ENCODE measurements at regions not wholly inside any gene's neighbourhood (a gene's known extent, or its start where the extent isn't known, plus 50 kb on each side); places are given as distances from the start of the nearest gene placed in this dataset.

DNA sequence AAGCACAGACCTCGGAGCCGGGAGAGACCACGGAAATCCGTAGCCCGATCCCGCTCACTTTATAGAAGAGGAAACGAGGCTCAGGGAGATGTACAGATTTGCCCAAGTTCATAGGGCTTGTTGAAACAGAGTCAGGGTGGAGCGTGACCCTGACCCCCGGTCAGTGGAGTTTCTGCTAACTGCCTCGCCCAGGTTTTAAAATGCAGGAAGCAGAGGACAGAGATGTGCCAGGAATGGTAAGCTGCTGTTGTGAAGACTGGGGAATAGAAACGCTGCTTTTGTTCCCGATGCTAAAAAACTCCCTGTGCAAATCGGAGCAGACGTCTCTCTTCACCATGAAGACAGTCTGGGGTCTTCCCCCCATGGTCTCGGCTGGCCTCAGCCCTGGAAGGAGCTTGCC is 403.0 kb downstream of the SEC14L1 start:
- DNase-seq (no peak), ATAC-seq (no peak)
- Mint-ChIP-seq H3K36me3 (no peaks in the 10 kb centered on the region), H3K27me3 (peaks cover 0 to 1% (median 0%) of the 10 kb centered on the region in 5 donors), H3K27ac (no peak overlapping the region), H3K4me3 (no peak overlapping the region), H3K9me3 (no peaks in the 10 kb centered on the region), H3K4me1 (peaks cover 3 to 6% (median 4%) of the 10 kb centered on the region in 4 donors)
- POLR2A ChIA-PET, result interaction anchor here (0.6 to 1.2 kb wide), 2 partner anchors 10 to 19 kb away, joined by 3 to 5 read pairs; no protein-coding TSS in a partner anchor

DNA sequence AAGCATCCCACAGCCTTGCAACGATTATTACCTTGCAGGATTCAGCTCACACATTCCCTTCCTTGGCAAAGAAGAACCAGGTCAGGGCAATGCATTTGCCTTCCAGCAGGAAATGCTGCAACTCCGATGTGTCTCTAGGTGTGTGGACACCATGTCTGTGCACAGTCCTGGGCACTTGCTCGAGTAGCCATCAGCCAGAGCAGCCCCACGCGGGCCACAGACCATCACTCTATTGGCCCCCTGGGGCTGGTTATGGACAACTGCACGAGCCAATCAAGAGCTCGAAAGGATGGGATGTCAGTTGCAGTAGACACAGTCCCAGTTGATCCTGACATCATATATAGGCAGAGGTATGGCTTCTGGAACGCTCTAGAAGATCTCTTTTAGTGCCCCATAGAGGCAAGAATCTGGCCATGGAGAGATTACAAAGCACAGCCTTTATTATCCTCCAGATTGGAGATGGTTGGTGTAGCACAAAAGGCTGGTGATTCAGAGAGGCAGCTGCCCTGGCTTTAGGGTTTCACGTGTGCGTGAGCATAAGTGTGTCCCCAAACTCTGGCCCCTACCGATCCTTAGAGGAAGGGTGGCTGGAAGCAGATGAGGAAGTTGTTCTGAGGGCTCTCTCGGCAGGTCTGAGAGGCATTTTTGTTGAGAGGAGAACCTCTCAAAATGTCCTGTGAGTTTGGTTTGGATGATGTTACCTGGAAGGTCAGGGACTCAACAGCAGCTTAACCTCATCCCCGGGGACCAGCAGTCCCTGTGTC is 403.8 kb downstream of the SEC14L1 start:
- ATAC-seq (no peak), DNase-seq (no peak)
- Mint-ChIP-seq H3K9me3 (no peaks in the 10 kb centered on the region), H3K27ac (peak overlapping the region in 1 of 10 donors; percentile 17), H3K36me3 (no peaks in the 10 kb centered on the region), H3K27me3 (peaks cover 0 to 1% (median 0%) of the 10 kb centered on the region in 5 donors), H3K4me3 (no peak overlapping the region), H3K4me1 (peaks cover 3 to 6% (median 4%) of the 10 kb centered on the region in 4 donors)
- POLR2A ChIA-PET, result interaction anchor here (0.6 to 1.2 kb wide), 3 partner anchors 10 to 102 kb away, joined by 3 to 5 read pairs (median 3); no protein-coding TSS in a partner anchor

DNA sequence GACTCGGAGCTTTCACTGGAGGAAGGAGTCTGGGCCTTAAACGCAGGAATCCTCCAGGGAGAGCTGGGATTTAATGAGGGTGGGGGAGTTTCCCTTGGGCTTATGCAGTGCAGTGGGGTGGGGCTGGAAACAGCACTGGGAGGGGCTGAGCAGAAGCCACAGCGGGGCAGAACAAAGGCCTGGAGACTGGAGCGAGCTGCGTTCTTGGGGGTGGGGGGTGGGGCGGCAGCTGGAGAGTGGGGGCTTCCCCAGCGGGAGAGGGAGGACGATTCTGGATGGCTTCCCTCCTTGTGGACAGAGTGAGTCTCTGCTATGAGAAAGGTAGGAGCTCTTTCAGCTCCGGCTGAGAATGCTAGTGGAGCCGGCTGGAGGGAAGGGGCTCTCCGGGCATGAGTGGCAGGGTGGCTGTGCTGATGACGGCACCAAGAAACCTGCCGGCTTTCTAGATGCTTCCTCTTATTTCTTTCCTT is 406.0 kb downstream of the SEC14L1 start:
- Mint-ChIP-seq H3K36me3 (no peaks in the 10 kb centered on the region), H3K9me3 (no peaks in the 10 kb centered on the region), H3K27ac (no peak overlapping the region), H3K27me3 (no peaks in the 10 kb centered on the region), H3K4me3 (no peak overlapping the region), H3K4me1 (peaks cover 3 to 6% (median 4%) of the 10 kb centered on the region in 4 donors)
- DNase-seq, result no peak
- ATAC-seq, result no peak
- POLR2A ChIA-PET, result no interaction called here

DNA sequence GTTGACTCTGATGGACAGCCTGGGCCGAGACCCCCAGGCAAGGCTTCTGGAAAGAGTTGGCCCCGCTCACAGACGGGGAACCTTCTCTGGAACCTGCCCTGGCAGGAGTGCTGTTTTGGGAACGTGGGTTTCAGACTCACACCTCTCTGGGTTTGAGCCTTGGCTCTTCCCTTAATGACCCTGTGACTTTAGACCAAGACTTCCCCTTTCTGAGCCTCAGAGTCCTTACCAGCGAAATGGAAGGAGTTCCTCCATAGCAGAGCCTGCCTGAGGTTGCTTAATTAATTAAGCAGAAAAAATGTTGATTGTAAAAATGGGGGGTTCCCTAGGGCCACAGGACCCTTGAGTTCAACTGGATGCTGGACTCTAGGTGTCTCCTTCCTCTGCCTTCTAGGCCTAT is 408.2 kb downstream of the SEC14L1 start:
- Mint-ChIP-seq H3K27ac (peak overlapping the region in 1 of 10 donors; percentile 70), H3K9me3 (no peaks in the 10 kb centered on the region), H3K4me1 (peaks cover 0 to 2% (median under 1%) of the 10 kb centered on the region in 4 donors), H3K4me3 (no peak overlapping the region), H3K27me3 (no peaks in the 10 kb centered on the region), H3K36me3 (no peaks in the 10 kb centered on the region)
- DNase-seq, result no peak
- POLR2A ChIA-PET, result interaction anchor here (0.6 kb wide), 1 partner anchor 212 kb away, joined by 4 read pairs; no protein-coding TSS in a partner anchor
- no peak for ATAC-seq

DNA sequence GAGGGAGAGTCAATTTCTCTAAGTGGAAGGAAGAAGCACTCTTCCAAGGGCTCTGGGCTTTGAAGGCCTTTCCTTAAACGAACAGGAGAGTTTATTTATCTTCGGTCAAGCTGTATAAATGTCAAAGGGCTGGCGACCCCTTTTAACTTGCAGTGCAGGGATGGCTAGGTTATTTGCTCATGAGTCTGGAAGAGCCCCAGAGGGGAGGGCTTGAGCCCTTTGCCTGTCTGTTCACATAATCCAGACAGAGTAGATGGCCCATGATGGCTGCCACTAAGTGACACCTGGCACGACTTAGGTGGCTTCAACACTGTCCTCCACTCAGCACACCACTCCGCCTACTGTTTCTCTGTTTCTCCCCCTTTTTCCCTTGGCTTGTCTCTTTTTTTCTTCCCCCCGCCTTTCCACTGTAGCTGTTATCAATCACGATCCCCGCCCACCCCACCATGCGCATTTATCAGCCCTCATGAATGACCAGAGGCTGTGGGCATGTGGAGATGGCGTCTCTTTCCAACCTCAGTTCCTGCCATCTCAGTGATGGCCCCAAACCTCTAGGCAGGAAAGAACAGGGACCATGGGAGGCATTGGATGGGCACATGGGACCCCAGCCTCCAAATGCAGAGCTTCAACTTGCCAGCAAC is 408.7 kb upstream of the TNRC6C start:
- Mint-ChIP-seq H3K4me3 (no peak overlapping the region), H3K36me3 (no peaks in the 10 kb centered on the region), H3K9me3 (no peaks in the 10 kb centered on the region), H3K27ac (peak overlapping the region in 2 of 10 donors; percentile 48 to 56), H3K4me1 (peaks cover 0 to 2% (median under 1%) of the 10 kb centered on the region in 4 donors), H3K27me3 (no peaks in the 10 kb centered on the region)
- ATAC-seq (no peak), DNase-seq (no peak)
- POLR2A ChIA-PET, result no interaction called here

DNA sequence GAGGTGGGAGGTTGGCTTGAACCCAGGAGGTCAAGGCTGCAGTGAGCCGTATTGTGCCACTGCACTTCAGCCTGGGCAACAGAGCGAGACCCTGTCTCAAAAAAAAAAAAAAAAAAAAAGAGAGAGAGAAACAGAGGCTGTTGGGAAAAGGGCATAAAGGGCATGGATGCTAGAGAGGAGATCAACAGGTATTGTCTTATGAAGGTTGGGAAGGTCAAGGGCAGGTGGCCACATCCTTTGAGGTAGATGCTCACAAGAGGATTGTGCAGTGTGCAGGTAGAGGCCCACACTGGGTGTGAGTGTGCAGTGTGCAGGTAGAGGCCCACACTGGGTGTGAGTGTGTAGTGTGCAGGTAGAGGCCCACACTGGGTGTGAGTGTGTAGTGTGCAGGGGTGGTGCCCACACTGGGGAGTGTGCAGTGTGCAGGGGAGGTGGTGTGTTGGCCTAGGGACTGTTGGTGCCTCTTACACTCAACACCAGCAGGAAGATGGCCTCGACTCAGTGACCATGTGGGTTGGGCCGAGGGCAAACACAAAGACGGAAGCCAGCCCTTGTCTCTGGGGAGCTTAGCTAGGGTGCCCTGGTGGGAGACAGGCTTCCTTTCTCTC is 404.9 kb upstream of the TNRC6C start:
- Mint-ChIP-seq H3K27ac (peak overlapping the region in 1 of 10 donors; percentile 27), H3K36me3 (no peaks in the 10 kb centered on the region), H3K4me1 (peaks cover 0 to 2% (median under 1%) of the 10 kb centered on the region in 4 donors), H3K27me3 (peaks cover 0 to 4% (median 0%) of the 10 kb centered on the region in 5 donors), H3K9me3 (no peaks in the 10 kb centered on the region), H3K4me3 (no peak overlapping the region)
- ATAC-seq, result no peak
- POLR2A ChIA-PET, result interaction anchor here (1.1 kb wide), 1 partner anchor 9 kb away, joined by 5 read pairs; no protein-coding TSS in a partner anchor
- no peak for DNase-seq

DNA sequence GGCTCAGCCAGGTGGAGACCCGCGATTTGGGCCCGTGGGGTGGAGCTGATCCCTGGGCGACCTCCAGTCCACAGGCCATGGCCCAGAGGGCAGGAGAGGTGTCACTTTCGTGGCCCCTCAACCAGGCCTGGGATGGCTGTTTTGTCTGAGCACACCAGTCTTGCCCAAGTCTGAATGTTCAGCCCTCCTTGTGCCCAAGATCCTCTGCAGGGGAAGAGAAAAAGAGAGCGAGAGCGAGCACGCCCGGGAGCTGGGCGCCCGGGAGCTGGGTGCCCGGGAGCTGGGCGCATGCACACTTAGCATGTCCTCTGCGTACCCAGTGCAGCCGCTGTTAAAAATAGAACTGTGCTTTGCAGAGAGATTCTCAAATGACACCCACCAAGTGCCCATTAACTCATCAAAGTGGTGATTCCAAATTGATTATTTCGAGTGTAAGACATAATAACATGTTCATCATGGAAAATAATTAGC is 403.3 kb upstream of the TNRC6C start:
- Mint-ChIP-seq H3K4me3 (no peak overlapping the region), H3K9me3 (no peaks in the 10 kb centered on the region), H3K4me1 (peaks cover 0 to 2% (median under 1%) of the 10 kb centered on the region in 4 donors), H3K27ac (no peak overlapping the region), H3K36me3 (no peaks in the 10 kb centered on the region), H3K27me3 (peaks cover 0 to 4% (median 0%) of the 10 kb centered on the region in 5 donors)
- no peak for DNase-seq
- POLR2A ChIA-PET, result no interaction called here
- ATAC-seq, result no peak

DNA sequence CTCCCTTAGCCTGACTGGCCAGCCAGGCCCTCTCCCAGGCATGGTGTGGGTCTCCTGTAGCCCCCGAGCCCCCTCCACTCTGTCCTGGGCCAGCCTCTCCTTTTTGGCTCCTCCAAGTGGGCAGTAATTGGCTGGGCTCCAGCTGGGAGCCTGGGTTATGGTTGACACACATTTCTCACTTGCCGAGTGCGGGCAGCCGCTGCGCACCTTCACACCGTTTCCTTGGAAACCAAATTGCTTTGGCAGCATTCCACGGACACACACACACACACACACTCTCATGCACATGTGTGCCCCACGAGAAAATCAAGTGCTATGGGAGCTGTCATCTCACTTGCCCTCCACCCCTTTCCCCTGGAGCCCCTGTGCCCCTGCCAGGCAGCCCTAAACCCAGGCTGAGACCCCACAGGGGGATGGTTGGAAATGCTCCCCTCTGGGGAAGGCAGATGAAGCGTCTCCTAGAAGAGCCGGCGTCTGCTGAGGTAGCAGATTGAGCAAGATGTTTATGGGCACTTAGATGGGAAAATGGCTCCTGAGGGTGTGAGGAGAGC is 402.7 kb upstream of the TNRC6C start:
- POLR2A ChIA-PET, result no interaction called here
- no peak for ATAC-seq
- peak in 1 of 10 donors; percentile 11 for DNase-seq
- Mint-ChIP-seq H3K4me3 (peak overlapping the region in 1 of 10 donors; percentile 45), H3K27me3 (peaks cover 0 to 4% (median 0%) of the 10 kb centered on the region in 5 donors), H3K36me3 (no peaks in the 10 kb centered on the region), H3K4me1 (peaks cover 0 to 2% (median under 1%) of the 10 kb centered on the region in 4 donors), H3K9me3 (no peaks in the 10 kb centered on the region), H3K27ac (peak overlapping the region in 1 of 10 donors; percentile 41)

DNA sequence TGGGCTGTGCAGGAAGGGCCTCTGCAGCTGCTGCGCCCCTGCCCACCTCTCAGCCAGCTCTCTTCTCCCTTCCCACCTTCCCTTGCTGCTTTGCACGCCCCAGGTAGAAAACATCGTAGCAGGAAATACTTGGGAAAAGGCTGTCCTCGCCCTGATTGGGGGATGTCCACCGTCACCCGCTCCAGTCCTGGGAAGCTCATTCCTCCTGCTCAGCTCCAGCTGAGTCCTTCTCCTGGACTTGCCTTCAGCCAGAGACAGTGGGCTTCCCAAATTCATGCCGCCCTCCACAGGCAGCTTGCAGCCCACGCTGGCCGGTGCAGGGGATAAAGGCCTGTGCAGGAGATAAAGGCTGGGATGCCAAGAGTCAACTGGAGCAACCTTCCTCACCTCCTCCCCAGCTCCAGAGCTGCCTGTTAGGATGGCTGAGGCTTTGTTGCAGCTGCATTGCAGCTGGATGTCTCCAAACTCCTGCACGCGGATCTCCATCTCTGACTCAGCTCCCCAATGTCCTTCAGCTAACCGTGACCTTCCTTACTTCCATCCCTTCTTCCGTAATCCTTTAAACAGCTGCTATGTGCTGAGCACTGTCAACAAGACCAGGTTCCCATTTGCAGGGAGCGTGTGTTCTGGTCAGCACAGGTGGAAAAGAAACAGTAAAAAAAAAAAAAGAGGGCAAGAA is 402.0 kb upstream of the TNRC6C start:
- H3K36me3 Mint-ChIP-seq, result no peaks in the 10 kb centered on the region
- DNase-seq (no peak), ATAC-seq (no peak)
- POLR2A ChIA-PET, result interaction anchor here (0.6 kb wide), 1 partner anchor 307 kb away, joined by 3 read pairs; no protein-coding TSS in a partner anchor
- H3K9me3 Mint-ChIP-seq, result no peaks in the 10 kb centered on the region
- peaks cover 0 to 2% (median under 1%) of the 10 kb centered on the region in 4 donors for H3K4me1 Mint-ChIP-seq
- H3K27me3 Mint-ChIP-seq, result peaks cover 0 to 4% (median 0%) of the 10 kb centered on the region in 5 donors
- H3K27ac Mint-ChIP-seq, result no peak overlapping the region
- no peak overlapping the region for H3K4me3 Mint-ChIP-seq

DNA sequence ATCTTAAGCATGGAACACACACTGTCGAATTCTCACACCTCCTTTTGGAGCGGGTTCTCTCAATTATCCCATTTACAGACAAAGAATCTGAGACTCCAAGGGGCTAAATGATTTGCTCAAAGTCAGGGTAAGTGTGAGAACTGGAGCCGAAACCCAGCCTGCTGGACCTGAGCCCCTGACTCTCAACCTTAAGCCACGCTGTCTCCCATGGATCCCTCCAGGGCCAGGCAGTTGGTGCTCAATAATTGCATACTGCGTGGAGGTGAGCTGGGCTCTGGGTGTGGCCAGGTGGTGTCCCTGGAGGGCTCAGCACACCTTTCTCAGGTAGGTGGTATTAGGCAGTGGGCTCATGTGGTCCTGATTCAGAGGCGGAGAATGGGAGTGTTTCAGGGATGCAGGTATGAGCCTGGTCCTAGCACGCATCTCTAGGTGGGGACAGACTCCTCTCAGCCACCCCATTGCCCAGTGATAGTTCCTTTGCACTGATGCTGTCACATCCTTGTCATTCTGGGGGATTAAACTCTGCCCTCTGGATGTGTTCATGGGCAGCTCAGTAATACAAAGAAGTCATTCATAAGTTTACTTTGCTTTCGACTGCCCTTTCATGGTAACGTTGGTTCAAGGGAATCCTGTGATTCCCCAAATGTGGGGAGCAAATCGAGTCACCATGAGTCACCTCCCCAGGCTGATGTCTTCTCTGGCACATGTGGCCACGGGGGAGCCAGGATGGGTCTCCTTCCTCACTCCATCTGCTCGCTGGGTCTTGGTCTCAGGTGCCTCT is 399.5 kb upstream of the TNRC6C start:
- DNase-seq, result no peak
- H3K4me3 Mint-ChIP-seq, result no peak overlapping the region
- no peak for ATAC-seq
- POLR2A ChIA-PET, result no interaction called here
- H3K27ac Mint-ChIP-seq, result no peak overlapping the region
- H3K36me3 Mint-ChIP-seq, result no peaks in the 10 kb centered on the region
- H3K9me3 Mint-ChIP-seq, result no peaks in the 10 kb centered on the region
- H3K4me1 Mint-ChIP-seq, result no peaks in the 10 kb centered on the region
- H3K27me3 Mint-ChIP-seq, result peaks cover 0 to 4% (median 0%) of the 10 kb centered on the region in 5 donors

DNA sequence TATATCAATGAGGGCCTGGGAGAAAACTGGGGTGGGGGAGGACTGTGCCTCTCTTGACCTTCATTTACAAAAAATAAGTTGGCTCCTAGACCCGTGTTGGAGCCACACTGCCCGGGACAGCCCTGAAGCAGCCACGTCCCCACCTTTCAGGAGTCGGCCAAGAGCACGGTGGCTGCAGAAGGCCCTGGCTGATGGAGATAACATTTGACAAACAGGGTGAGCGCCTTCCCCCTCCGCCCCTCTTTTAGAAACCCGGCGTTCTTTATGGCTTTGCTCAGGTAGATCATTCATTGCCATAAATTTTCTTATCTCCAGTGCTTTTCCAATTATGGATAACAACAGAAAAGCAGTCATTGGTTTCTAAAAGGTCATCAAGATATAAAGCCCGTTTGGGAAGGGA is 398.1 kb upstream of the TNRC6C start:
- Mint-ChIP-seq H3K36me3 (no peaks in the 10 kb centered on the region), H3K4me3 (no peak overlapping the region), H3K27ac (no peak overlapping the region), H3K4me1 (no peaks in the 10 kb centered on the region), H3K27me3 (peaks cover 0 to 4% (median 0%) of the 10 kb centered on the region in 5 donors), H3K9me3 (no peaks in the 10 kb centered on the region)
- DNase-seq, result peak in 1 of 10 donors; percentile 40
- ATAC-seq, result no peak
- POLR2A ChIA-PET, result no interaction called here

All from naive thymus-derived CD8-positive, alpha-beta T cell (primary cell).